ENCODE measurements at regions not wholly inside any gene's neighbourhood (a gene's known extent, or its start where the extent isn't known, plus 50 kb on each side); places are given as distances from the start of the nearest gene placed in this dataset.

GRCh38 chr16:86945166-86945900, 367.0 kb downstream of the FOXL1 start (continued):
- TF ChIP-seq, protein P1, sequence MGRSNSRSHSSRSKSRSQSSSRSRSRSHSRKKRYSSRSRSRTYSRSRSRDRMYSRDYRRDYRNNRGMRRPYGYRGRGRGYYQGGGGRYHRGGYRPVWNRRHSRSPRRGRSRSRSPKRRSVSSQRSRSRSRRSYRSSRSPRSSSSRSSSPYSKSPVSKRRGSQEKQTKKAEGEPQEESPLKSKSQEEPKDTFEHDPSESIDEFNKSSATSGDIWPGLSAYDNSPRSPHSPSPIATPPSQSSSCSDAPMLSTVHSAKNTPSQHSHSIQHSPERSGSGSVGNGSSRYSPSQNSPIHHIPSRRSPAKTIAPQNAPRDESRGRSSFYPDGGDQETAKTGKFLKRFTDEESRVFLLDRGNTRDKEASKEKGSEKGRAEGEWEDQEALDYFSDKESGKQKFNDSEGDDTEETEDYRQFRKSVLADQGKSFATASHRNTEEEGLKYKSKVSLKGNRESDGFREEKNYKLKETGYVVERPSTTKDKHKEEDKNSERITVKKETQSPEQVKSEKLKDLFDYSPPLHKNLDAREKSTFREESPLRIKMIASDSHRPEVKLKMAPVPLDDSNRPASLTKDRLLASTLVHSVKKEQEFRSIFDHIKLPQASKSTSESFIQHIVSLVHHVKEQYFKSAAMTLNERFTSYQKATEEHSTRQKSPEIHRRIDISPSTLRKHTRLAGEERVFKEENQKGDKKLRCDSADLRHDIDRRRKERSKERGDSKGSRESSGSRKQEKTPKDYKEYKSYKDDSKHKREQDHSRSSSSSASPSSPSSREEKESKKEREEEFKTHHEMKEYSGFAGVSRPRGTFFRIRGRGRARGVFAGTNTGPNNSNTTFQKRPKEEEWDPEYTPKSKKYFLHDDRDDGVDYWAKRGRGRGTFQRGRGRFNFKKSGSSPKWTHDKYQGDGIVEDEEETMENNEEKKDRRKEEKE (IDR thresholded peaks at IDR 0.05), result no peak
- TF ChIP-seq ZSCAN29 (IDR thresholded peaks at IDR 0.05) (no peak), TCF12 (IDR thresholded peaks at IDR 0.05; ENCODE audit: low read depth, low read length) (no peak), GATAD2B (conservative IDR thresholded peaks at IDR 0.05; ENCODE audit: low read depth) (no peak), CBX5 (IDR thresholded peaks at IDR 0.05; ENCODE audit: low read depth) (no peak), GABPA (IDR thresholded peaks at IDR 0.05; ENCODE audit: low read depth) (no peak), ZNF384 (IDR thresholded peaks at IDR 0.05; ENCODE audit: borderline replicate concordance, low read depth, low read length) (no peak), PAX8 (IDR thresholded peaks at IDR 0.05) (no peak), SMC3 (IDR thresholded peaks at IDR 0.05; ENCODE audit: borderline replicate concordance, low read length) (no peak), ZNF217 (IDR thresholded peaks at IDR 0.05) (no peak), NFYA (IDR thresholded peaks at IDR 0.05; ENCODE audit: borderline replicate concordance, low read depth, low read length) (no peak)

DNA sequence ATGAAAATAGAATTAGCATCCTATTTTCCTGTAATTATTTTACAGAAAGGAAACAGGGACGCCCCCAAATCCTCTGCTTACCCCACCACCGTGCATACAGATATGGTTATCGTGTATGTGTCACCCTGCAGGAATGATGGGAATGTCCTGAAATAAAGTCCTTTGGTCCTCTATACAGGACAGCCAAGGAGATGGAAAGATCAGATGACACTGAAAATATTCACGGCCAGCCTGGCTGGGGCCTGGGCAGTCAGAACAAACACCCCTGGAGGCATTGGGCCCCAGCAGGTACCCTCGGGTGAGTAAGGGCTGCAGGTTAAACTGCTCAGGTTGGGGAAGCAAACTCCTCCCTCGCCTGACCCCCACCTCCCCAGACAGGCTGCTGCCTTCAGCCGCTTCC, 368.0 kb downstream of the FOXL1 start:
- intact Hi-C loops (cut with micrococcal nuclease; ENCODE audit: unreplicated experiment) (no loop called here), in situ Hi-C loops (cut with MboI) (no loop called here)
- CTCF ChIA-PET, result no interaction called here
- Histone ChIP-seq H3K79me2 (ENCODE audit: control insufficient read depth, insufficient read depth, low read length) (no peaks in the 10 kb centered on the region), H3K36me3 (ENCODE audit: control insufficient read depth in 2 of 2, insufficient read depth in 2 of 2, low read length in 1 of 2) (no peaks in the 10 kb centered on the region), H3K9me3 (replicated peaks; ENCODE audit: control insufficient read depth, insufficient read depth, low read length) (no peaks in the 10 kb centered on the region), H3K4me2 (ENCODE audit: control insufficient read depth, insufficient read depth) (no peak overlapping the region), H3K9ac (ENCODE audit: control insufficient read depth, insufficient read depth, low read length) (no peak overlapping the region), H2AFZ (ENCODE audit: control insufficient read depth, low read depth, low read length) (no peak overlapping the region), H3K4me3 (no peak overlapping the region), H4K20me1 (ENCODE audit: control insufficient read depth, insufficient read depth) (no peaks in the 10 kb centered on the region), H3K27me3 (replicated peaks in 1 of 2; ENCODE audit: control insufficient read depth in 2 of 2, insufficient read depth in 2 of 2, low read length in 1 of 2) (no peaks in the 10 kb centered on the region), H3K4me1 (ENCODE audit: control insufficient read depth, insufficient read depth, low read length) (no peaks in the 10 kb centered on the region), H3K27ac (ENCODE audit: control insufficient read depth, insufficient read depth) (no peak overlapping the region)
- FAIRE-seq (no peak), DNase-seq (ENCODE audit: low read depth, low spot score) (no peak), ATAC-seq (no peak)
- POLR2A ChIA-PET, result no interaction called here
- no TSS peak for BruUV-seq (replicated peaks)
- 8% methylated on average over 7 of the region's 7 CpGs for WGBS (ENCODE audit: insufficient coverage, insufficient replicate concordance, low lambda C conversion rate, missing lambda C conversion rate)
- SMC1A ChIA-PET (ENCODE audit: uncharacterized antibody, unreplicated experiment), result no interaction called here
- RAD21 ChIA-PET (ENCODE audit: unreplicated experiment), result no interaction called here
- TF ChIP-seq SIX5 (IDR thresholded peaks at IDR 0.05; ENCODE audit: low read depth, low read length, severe bottlenecking) (no peak), TARDBP (IDR thresholded peaks at IDR 0.05; ENCODE audit: borderline replicate concordance) (no peak), BCL3 (IDR thresholded peaks at IDR 0.05; ENCODE audit: borderline replicate concordance, insufficient read depth, low read depth, low read length, poor library complexity, severe bottlenecking) (no peak), MTA2 (IDR thresholded peaks at IDR 0.05; ENCODE audit: low read depth) (no peak), RAD51 (IDR thresholded peaks at IDR 0.05) (no peak), BACH1 (IDR thresholded peaks at IDR 0.05; ENCODE audit: borderline replicate concordance) (no peak), HDGF (IDR thresholded peaks at IDR 0.05) (no peak), ZSCAN29 (IDR thresholded peaks at IDR 0.05) (no peak), PAX5 (IDR thresholded peaks at IDR 0.05; ENCODE audit: borderline replicate concordance, low read depth, low read length) (no peak), RUNX3 (IDR thresholded peaks at IDR 0.05; ENCODE audit: low read length) (no peak)
- TF ChIP-seq, protein P2, sequence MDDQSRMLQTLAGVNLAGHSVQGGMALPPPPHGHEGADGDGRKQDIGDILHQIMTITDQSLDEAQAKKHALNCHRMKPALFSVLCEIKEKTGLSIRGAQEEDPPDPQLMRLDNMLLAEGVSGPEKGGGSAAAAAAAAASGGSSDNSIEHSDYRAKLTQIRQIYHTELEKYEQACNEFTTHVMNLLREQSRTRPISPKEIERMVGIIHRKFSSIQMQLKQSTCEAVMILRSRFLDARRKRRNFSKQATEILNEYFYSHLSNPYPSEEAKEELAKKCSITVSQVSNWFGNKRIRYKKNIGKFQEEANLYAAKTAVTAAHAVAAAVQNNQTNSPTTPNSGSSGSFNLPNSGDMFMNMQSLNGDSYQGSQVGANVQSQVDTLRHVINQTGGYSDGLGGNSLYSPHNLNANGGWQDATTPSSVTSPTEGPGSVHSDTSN (IDR thresholded peaks at IDR 0.05; ENCODE audit: insufficient replicate concordance, low read depth, low read length), result no peak
